ENCODE measurements at regions not wholly inside any gene's neighbourhood (a gene's known extent, or its start where the extent isn't known, plus 50 kb on each side); places are given as distances from the start of the nearest gene placed in this dataset.

- no peak overlapping the region for H3K4me3 ChIP-seq (IDR thresholded peaks at IDR 0.05; ENCODE audit: insufficient read depth, low read depth, low read length)
- no peaks in the 10 kb centered on the region for H3K36me3 ChIP-seq (ENCODE audit: insufficient read depth)
- H3K9ac ChIP-seq = no peak overlapping the region
- H2AFZ ChIP-seq (ENCODE audit: low read depth) = no peak overlapping the region
- no peaks in the 10 kb centered on the region for H4K20me1 ChIP-seq (ENCODE audit: insufficient read depth)
- no peak overlapping the region for H3K27ac ChIP-seq
- TF ChIP-seq, protein P1, sequence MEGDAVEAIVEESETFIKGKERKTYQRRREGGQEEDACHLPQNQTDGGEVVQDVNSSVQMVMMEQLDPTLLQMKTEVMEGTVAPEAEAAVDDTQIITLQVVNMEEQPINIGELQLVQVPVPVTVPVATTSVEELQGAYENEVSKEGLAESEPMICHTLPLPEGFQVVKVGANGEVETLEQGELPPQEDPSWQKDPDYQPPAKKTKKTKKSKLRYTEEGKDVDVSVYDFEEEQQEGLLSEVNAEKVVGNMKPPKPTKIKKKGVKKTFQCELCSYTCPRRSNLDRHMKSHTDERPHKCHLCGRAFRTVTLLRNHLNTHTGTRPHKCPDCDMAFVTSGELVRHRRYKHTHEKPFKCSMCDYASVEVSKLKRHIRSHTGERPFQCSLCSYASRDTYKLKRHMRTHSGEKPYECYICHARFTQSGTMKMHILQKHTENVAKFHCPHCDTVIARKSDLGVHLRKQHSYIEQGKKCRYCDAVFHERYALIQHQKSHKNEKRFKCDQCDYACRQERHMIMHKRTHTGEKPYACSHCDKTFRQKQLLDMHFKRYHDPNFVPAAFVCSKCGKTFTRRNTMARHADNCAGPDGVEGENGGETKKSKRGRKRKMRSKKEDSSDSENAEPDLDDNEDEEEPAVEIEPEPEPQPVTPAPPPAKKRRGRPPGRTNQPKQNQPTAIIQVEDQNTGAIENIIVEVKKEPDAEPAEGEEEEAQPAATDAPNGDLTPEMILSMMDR (conservative IDR thresholded peaks at IDR 0.05; ENCODE audit: low read depth, low read length) = no peak
- H3K4me2 ChIP-seq = no peak overlapping the region
- H3K27me3 ChIP-seq (ENCODE audit: insufficient read depth, low read depth) = no peaks in the 10 kb centered on the region
- no peaks in the 10 kb centered on the region for H3K79me2 ChIP-seq (ENCODE audit: insufficient read depth, low read depth)
- H3K4me1 ChIP-seq (ENCODE audit: low read depth, poor library complexity, severe bottlenecking) = no peaks in the 10 kb centered on the region
Observed at GRCh38 chr5:159566832-159567231, 236.5 kb upstream of the IL12B start.

- Histone ChIP-seq H3K27ac (no peak overlapping the region), H3K9ac (no peak overlapping the region)
Observed at GRCh38 chr5:159567461-159567860, 237.2 kb upstream of the IL12B start.

GRCh38 chr5:159571501-159572244 is 241.4 kb upstream of the IL12B start:
- no peaks in the 10 kb centered on the region for H3K27me3 ChIP-seq (ENCODE audit: insufficient read depth, low read depth)
- H3K4me2 ChIP-seq = no peak overlapping the region
- no peaks in the 10 kb centered on the region for H3K36me3 ChIP-seq (ENCODE audit: insufficient read depth)
- H3K4me1 ChIP-seq (ENCODE audit: low read depth, poor library complexity, severe bottlenecking) = no peaks in the 10 kb centered on the region
- H3K79me2 ChIP-seq (ENCODE audit: insufficient read depth, low read depth) = no peaks in the 10 kb centered on the region
- no peak overlapping the region for H2AFZ ChIP-seq (ENCODE audit: low read depth)
- no peak overlapping the region for H3K27ac ChIP-seq
- TF ChIP-seq, protein P1 (conservative IDR thresholded peaks at IDR 0.05; ENCODE audit: low read depth, low read length) = no peak
- H3K9ac ChIP-seq = no peak overlapping the region
- no peaks in the 10 kb centered on the region for H4K20me1 ChIP-seq (ENCODE audit: insufficient read depth)
- H3K4me3 ChIP-seq (IDR thresholded peaks at IDR 0.05; ENCODE audit: insufficient read depth, low read depth, low read length) = no peak overlapping the region

More at GRCh38 chr5:159567461-159567860, 237.2 kb upstream of the IL12B start:
- TF ChIP-seq, protein P1 (conservative IDR thresholded peaks at IDR 0.05; ENCODE audit: low read depth, low read length) = no peak
- no peak overlapping the region for H3K4me2 ChIP-seq
- H4K20me1 ChIP-seq (ENCODE audit: insufficient read depth) = no peaks in the 10 kb centered on the region
- H3K79me2 ChIP-seq (ENCODE audit: insufficient read depth, low read depth) = no peaks in the 10 kb centered on the region
- no peaks in the 10 kb centered on the region for H3K4me1 ChIP-seq (ENCODE audit: low read depth, poor library complexity, severe bottlenecking)
- no peak overlapping the region for H3K4me3 ChIP-seq (IDR thresholded peaks at IDR 0.05; ENCODE audit: insufficient read depth, low read depth, low read length)
- H3K27me3 ChIP-seq (ENCODE audit: insufficient read depth, low read depth) = no peaks in the 10 kb centered on the region
- H2AFZ ChIP-seq (ENCODE audit: low read depth) = no peak overlapping the region
- H3K36me3 ChIP-seq (ENCODE audit: insufficient read depth) = no peaks in the 10 kb centered on the region

- Histone ChIP-seq H3K4me3 (IDR thresholded peaks at IDR 0.05; ENCODE audit: insufficient read depth, low read depth, low read length) (no peak overlapping the region), H3K36me3 (ENCODE audit: insufficient read depth) (no peaks in the 10 kb centered on the region), H3K4me2 (no peak overlapping the region), H3K4me1 (ENCODE audit: low read depth, poor library complexity, severe bottlenecking) (no peaks in the 10 kb centered on the region), H2AFZ (ENCODE audit: low read depth) (no peak overlapping the region), H3K79me2 (ENCODE audit: insufficient read depth, low read depth) (no peaks in the 10 kb centered on the region), H4K20me1 (ENCODE audit: insufficient read depth) (no peaks in the 10 kb centered on the region), H3K27ac (no peak overlapping the region), H3K9ac (no peak overlapping the region), H3K27me3 (ENCODE audit: insufficient read depth, low read depth) (no peaks in the 10 kb centered on the region)
- TF ChIP-seq, protein P1 (conservative IDR thresholded peaks at IDR 0.05; ENCODE audit: low read depth, low read length) = no peak
Observed at GRCh38 chr5:159576902-159577301, 246.6 kb upstream of the IL12B start.

Measured in KMS-11 (cell line).